ENCODE measurements at regions not wholly inside any gene's neighbourhood (a gene's known extent, or its start where the extent isn't known, plus 50 kb on each side); places are given as distances from the start of the nearest gene placed in this dataset.

DNA sequence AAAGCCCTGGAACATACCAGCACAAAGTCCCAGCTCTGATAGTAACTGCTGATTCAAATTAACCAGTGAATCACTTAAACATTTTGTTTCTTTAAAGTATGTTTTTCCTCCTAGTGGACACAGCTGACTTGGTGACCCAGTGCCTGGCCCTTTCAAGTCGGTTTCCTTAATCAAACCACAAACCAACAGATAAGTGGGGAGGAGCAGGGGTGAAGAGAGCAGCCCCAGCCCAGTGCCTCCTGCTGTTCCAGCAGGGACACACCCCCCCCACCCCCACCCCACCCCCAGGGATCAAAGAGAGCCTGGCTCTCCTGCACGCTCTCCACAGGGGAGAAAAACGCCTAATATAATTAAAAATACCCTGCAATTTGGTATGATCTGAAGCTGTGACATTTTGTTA is 55.4 kb upstream of the TBXT start:
- Histone ChIP-seq H3K4me3 (no peak overlapping the region), H3K36me3 (ENCODE audit: insufficient read depth, low read length) (no peaks in the 10 kb centered on the region), H3K27ac (no peak overlapping the region), H3K9ac (ENCODE audit: insufficient read length) (no peak overlapping the region), H3K9me3 (ENCODE audit: low read depth, low read length) (no peaks in the 10 kb centered on the region)
- no peak for DNase-seq (ENCODE audit: low read depth, low spot score)
- TF ChIP-seq EZH2 (IDR thresholded peaks at IDR 0.05): no peak
- no peak for TF ChIP-seq POLR2AphosphoS5 (IDR thresholded peaks at IDR 0.05; ENCODE audit: borderline replicate concordance, low read depth, low read length)
- no peak for TF ChIP-seq FOXP2 (optimal IDR thresholded peaks at IDR 0.05; ENCODE audit: control extremely low read depth, extremely low read length, insufficient read depth)

DNA sequence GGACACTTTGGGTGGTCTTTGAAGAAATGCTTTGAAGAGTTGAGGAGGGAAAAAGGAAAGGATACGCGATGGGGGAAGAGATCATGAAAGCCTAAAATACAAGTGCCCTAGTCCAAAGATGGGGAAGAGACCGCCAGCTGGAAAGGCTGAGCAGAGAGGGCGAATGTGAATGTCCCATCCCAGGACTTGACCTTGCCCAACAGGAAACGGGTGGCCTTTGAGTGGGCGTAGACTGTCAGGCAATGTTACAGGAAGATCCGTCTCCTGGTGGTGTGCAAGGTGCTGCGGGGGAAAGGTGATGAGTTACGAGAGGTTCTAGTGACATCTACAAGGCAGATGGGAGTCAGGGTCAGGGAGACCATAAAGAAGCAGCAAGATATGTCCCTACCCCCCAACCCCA is 55.0 kb upstream of the TBXT start:
- no peak for DNase-seq (ENCODE audit: low read depth, low spot score)
- no peak for TF ChIP-seq EZH2 (IDR thresholded peaks at IDR 0.05)
- TF ChIP-seq FOXP2 (optimal IDR thresholded peaks at IDR 0.05; ENCODE audit: control extremely low read depth, extremely low read length, insufficient read depth): no peak
- no peak for TF ChIP-seq POLR2AphosphoS5 (IDR thresholded peaks at IDR 0.05; ENCODE audit: borderline replicate concordance, low read depth, low read length)
- no peak overlapping the region for H3K27ac ChIP-seq
- H3K36me3 ChIP-seq (ENCODE audit: insufficient read depth, low read length): no peaks in the 10 kb centered on the region
- H3K4me3 ChIP-seq: no peak overlapping the region
- no peak overlapping the region for H3K9ac ChIP-seq (ENCODE audit: insufficient read length)
- H3K9me3 ChIP-seq (ENCODE audit: low read depth, low read length): no peaks in the 10 kb centered on the region

DNA sequence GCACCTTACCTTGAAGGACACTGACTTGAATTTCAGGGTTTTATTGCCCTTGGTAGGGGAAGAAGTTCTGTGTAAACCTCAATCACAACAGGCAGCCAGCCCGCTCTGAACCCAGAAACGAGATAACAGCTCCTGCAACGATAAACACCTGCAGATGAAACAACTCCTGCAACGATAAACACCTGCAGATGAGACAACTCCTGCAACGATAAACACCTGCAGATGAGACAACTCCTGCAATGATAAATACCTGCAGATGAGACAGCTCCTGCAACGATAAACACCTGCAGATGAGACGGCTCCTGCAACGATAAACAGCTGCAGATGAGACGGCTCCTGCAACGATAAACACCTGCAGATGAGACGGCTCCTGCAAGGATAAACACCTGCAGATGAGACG is 54.0 kb upstream of the TBXT start:
- H3K4me3 ChIP-seq: no peak overlapping the region
- no peak overlapping the region for H3K9ac ChIP-seq (ENCODE audit: insufficient read length)
- no peak overlapping the region for H3K27ac ChIP-seq
- H3K36me3 ChIP-seq (ENCODE audit: insufficient read depth, low read length): no peaks in the 10 kb centered on the region
- no peak for DNase-seq (ENCODE audit: low read depth, low spot score)
- TF ChIP-seq EZH2 (IDR thresholded peaks at IDR 0.05) (no peak), POLR2AphosphoS5 (IDR thresholded peaks at IDR 0.05; ENCODE audit: borderline replicate concordance, low read depth, low read length) (no peak), FOXP2 (optimal IDR thresholded peaks at IDR 0.05; ENCODE audit: control extremely low read depth, extremely low read length, insufficient read depth) (no peak)
- H3K9me3 ChIP-seq (ENCODE audit: low read depth, low read length): no peaks in the 10 kb centered on the region

DNA sequence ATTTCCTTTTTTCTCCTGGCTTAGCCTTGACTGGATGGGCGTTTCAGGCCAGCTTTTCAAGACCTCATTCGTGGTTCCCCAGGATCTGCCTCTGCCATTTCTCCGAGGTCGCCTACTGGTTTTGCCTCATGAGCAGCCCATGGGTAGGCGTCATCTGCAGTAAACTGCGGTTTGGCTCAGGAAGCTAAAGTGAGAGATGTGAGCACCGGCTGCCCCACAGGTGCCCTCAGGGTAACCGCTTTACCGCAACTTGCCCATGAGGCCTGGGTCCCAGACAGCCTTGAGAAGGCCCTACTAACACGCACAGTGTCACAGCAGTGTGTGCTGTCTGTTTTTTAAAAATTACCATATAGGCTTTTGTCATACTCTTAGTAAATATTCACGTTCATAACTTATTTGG is 53.4 kb upstream of the TBXT start:
- Histone ChIP-seq H3K9ac (ENCODE audit: insufficient read length) (no peak overlapping the region), H3K4me3 (no peak overlapping the region), H3K27ac (no peak overlapping the region), H3K9me3 (ENCODE audit: low read depth, low read length) (no peaks in the 10 kb centered on the region), H3K36me3 (ENCODE audit: insufficient read depth, low read length) (no peaks in the 10 kb centered on the region)
- TF ChIP-seq FOXP2 (optimal IDR thresholded peaks at IDR 0.05; ENCODE audit: control extremely low read depth, extremely low read length, insufficient read depth) (no peak), EZH2 (IDR thresholded peaks at IDR 0.05) (no peak), POLR2AphosphoS5 (IDR thresholded peaks at IDR 0.05; ENCODE audit: borderline replicate concordance, low read depth, low read length) (no peak)
- DNase-seq (ENCODE audit: low read depth, low spot score): no peak

All from SK-N-MC (cell line).